A549 (cell line): ENCODE measurements at regions not wholly inside any gene's neighbourhood (a gene's known extent, or its start where the extent isn't known, plus 50 kb on each side); places are given as distances from the start of the nearest gene placed in this dataset.

Experiments
- CHD4 ChIP-seq: fragments of 200-600 bp; sonication (generic); IDR thresholded peaks from 2 replicates; pipeline ENCODE4 v1.6.1; 2016; ENCODE audit warnings: antibody characterized with exemption, mild to moderate bottlenecking, borderline replicate concordance
- RFX5 ChIP-seq: fragments of 450-650 bp; IDR thresholded peaks from 2 replicates; pipeline ENCODE4 v1.7.1; 2014; ENCODE audit warnings: antibody characterized with exemption, mild to moderate bottlenecking, moderate library complexity
- ZNF302 ChIP-seq: fragments of 250-450 bp; sonication (Bioruptor Pico); IDR thresholded peaks from 2 replicates; pipeline ENCODE4 v1.9.0; 2021; ENCODE audit warnings: inconsistent platforms, mild to moderate bottlenecking, moderate library complexity
- TF ChIP-seq, protein P1 (sequence below): IDR thresholded peaks from 2 replicates; pipeline ENCODE4 v1.6.1; 2012
- TF ChIP-seq, protein P2 (sequence below): fragments of >200 bp; sonication (Bioruptor Twin); formaldehyde crosslinking; IDR thresholded peaks from 3 replicates; pipeline ENCODE4 v1.5.1; 2016

DNA sequence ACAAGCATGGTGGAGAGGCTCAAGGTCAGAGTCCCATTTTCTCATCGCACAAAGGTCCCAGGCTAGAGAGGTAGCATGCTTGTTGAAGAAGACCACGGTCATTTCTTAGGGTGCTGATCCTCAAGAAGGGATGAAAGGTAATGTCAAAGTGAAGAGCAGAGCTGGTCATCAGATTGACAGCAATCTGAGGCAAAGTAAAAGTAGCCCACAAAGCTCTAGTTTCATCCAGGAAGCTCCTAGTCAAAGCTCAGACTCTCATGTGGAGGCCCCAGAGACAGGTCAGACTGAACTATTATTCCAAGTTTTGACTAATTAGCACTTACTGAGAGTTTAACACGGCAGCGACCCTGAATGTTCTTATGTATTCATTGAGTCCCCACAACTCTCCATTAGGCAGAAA, 270.6 kb downstream of the RPS29 start:
- TF ChIP-seq ZNF302 (CRISPR knock-in tag) (no peak), RFX5 (no peak), CHD4 (no peak)
- TF ChIP-seq, protein P1, sequence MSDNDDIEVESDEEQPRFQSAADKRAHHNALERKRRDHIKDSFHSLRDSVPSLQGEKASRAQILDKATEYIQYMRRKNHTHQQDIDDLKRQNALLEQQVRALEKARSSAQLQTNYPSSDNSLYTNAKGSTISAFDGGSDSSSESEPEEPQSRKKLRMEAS = no peak
- TF ChIP-seq, protein P2, sequence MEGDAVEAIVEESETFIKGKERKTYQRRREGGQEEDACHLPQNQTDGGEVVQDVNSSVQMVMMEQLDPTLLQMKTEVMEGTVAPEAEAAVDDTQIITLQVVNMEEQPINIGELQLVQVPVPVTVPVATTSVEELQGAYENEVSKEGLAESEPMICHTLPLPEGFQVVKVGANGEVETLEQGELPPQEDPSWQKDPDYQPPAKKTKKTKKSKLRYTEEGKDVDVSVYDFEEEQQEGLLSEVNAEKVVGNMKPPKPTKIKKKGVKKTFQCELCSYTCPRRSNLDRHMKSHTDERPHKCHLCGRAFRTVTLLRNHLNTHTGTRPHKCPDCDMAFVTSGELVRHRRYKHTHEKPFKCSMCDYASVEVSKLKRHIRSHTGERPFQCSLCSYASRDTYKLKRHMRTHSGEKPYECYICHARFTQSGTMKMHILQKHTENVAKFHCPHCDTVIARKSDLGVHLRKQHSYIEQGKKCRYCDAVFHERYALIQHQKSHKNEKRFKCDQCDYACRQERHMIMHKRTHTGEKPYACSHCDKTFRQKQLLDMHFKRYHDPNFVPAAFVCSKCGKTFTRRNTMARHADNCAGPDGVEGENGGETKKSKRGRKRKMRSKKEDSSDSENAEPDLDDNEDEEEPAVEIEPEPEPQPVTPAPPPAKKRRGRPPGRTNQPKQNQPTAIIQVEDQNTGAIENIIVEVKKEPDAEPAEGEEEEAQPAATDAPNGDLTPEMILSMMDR = no peak
